IMR-90 (cell line): ENCODE measurements at regions not wholly inside any gene's neighbourhood (a gene's known extent, or its start where the extent isn't known, plus 50 kb on each side); places are given as distances from the start of the nearest gene placed in this dataset.

Source experiments
- ATAC-seq: fragments of 200-7000 bp; cut with Tn5 transposase; 2 replicates; pipeline ENCODE4 v1.9.1; 2020; ENCODE audit warnings: low read depth, mild to moderate bottlenecking, moderate library complexity
- BruUV-seq: library from RNA; stranded (reverse); fragments of 400-500 nt; replicated peaks from 2 replicates; lab custom pipeline; 2021; lab: Mats Ljungman, UMichigan
- CTCF ChIA-PET: fragments of 300-600 bp; formaldehyde crosslinking; extraction: SDS; loops from one replicate; lab custom pipeline; 2021; ENCODE audit warnings: antibody characterized with exemption; lab: Yijun Ruan, JAX
- POLR2A ChIA-PET: fragments of 300-600 bp; sonication (Branson Sonifier 250); formaldehyde crosslinking; loops from one replicate; lab custom pipeline; 2022; ENCODE audit warnings: antibody characterized with exemption; ENCODE audit not compliant: unreplicated experiment; lab: Charles Lee
- DNase-seq: peaks from one replicate; pipeline ENCODE4 v3.0.0; 2013
- H2AFZ ChIP-seq: replicated peaks from 2 replicates; pipeline ENCODE3; 2013; ENCODE audit warnings: low read length, mild to moderate bottlenecking; ENCODE audit not compliant: poor library complexity
- H2AK5ac ChIP-seq: 2 replicates; pipeline ENCODE4 v1.6.1; 2013; ENCODE audit warnings: low read depth, low read length, inconsistent platforms
- H2AK9ac ChIP-seq: replicated peaks from 2 replicates; pipeline ENCODE3; 2013; ENCODE audit warnings: mild to moderate bottlenecking, low read depth, low read length, moderate library complexity; ENCODE audit not compliant: poor library complexity
- H2BK120ac ChIP-seq: 2 replicates; pipeline ENCODE4 v1.6.1; 2013; ENCODE audit warnings: low read depth, low read length, inconsistent platforms
- H2BK15ac ChIP-seq: 3 replicates; pipeline ENCODE4 v1.6.1; 2013; ENCODE audit warnings: low read depth, low read length, inconsistent platforms
- H2BK20ac ChIP-seq: 2 replicates; pipeline ENCODE4 v1.6.1; 2013; ENCODE audit warnings: low read depth, mild to moderate bottlenecking, inconsistent platforms, low read length, moderate library complexity
- H2BK5ac ChIP-seq: 2 replicates; pipeline ENCODE4 v1.6.1; 2013; ENCODE audit warnings: mild to moderate bottlenecking, low read depth, low read length, inconsistent platforms; ENCODE audit not compliant: poor library complexity, severe bottlenecking
- H3K14ac ChIP-seq: replicated peaks from 2 replicates; pipeline ENCODE4 v1.6.1; 2013; ENCODE audit warnings: low read depth, low read length, inconsistent platforms
- H3K18ac ChIP-seq: 2 replicates; pipeline ENCODE4 v1.6.1; 2013; ENCODE audit warnings: low read depth, low read length, control low read depth
- H3K23ac ChIP-seq: 2 replicates; pipeline ENCODE4 v1.6.1; 2013; ENCODE audit warnings: low read depth, low read length, inconsistent platforms
- H3K27ac ChIP-seq: 2 replicates; pipeline ENCODE4 v1.5.1; 2013; ENCODE audit warnings: mild to moderate bottlenecking, control low read depth, low read length; ENCODE audit not compliant: insufficient read depth
- H3K27me3 ChIP-seq: 2 replicates; pipeline ENCODE4 v1.6.1; 2013; ENCODE audit warnings: low read length; ENCODE audit not compliant: control insufficient read depth, insufficient read depth
- H3K36me3 ChIP-seq: 2 replicates; pipeline ENCODE4 v1.6.1; 2013; ENCODE audit warnings: low read length, mixed read lengths; ENCODE audit not compliant: control insufficient read depth, insufficient read depth
- H3K4ac ChIP-seq: 2 replicates; pipeline ENCODE4 v1.6.1; 2013; ENCODE audit warnings: low read depth, low read length, inconsistent platforms
- H3K4me1 ChIP-seq: 2 replicates; pipeline ENCODE4 v1.6.1; 2013; ENCODE audit warnings: low read length, mixed read lengths; ENCODE audit not compliant: control insufficient read depth, insufficient read depth
- H3K4me2 ChIP-seq: 2 replicates; pipeline ENCODE4 v1.6.1; 2013; ENCODE audit warnings: low read depth, mild to moderate bottlenecking, control low read depth, low read length, moderate library complexity
- H3K4me3 ChIP-seq: 2 replicates; pipeline ENCODE4 v1.5.1; 2013; ENCODE audit warnings: low read depth, mild to moderate bottlenecking, control low read depth, low read length, moderate library complexity; ENCODE audit not compliant: insufficient read depth
- H3K56ac ChIP-seq: 2 replicates; pipeline ENCODE4 v1.6.1; 2013; ENCODE audit warnings: low read length, inconsistent platforms; ENCODE audit not compliant: insufficient read depth; ENCODE audit errors: extremely low read depth
- H3K79me1 ChIP-seq, 2 experiments: 2 replicates each; pipeline ENCODE4 v1.6.1; 2013; ENCODE audit warnings: low read length in 2 of 2, inconsistent platforms in 1 of 2, low read depth in 1 of 2
- H3K9ac ChIP-seq: 2 replicates; pipeline ENCODE4 v1.6.1; 2013; ENCODE audit warnings: low read depth, low read length, control low read depth
- H3K9me1 ChIP-seq: 2 replicates; pipeline ENCODE4 v1.6.1; 2013; ENCODE audit warnings: low read length, inconsistent platforms; ENCODE audit not compliant: insufficient read depth
- H3K9me3 ChIP-seq: 2 replicates; pipeline ENCODE4 v1.6.1; 2013; ENCODE audit warnings: low read length; ENCODE audit not compliant: control insufficient read depth, insufficient read depth
- H4K20me1 ChIP-seq: 2 replicates; pipeline ENCODE4 v1.6.1; 2013; ENCODE audit warnings: low read length, inconsistent platforms; ENCODE audit not compliant: insufficient read depth
- H4K5ac ChIP-seq: 2 replicates; pipeline ENCODE4 v1.6.1; 2013; ENCODE audit warnings: mild to moderate bottlenecking, low read depth, low read length, control low read depth
- H4K8ac ChIP-seq, 2 experiments: 2 replicates each; pipeline ENCODE4 v1.6.1; 2013; ENCODE audit warnings: low read depth in 2 of 2, low read length in 2 of 2, control low read depth in 1 of 2, inconsistent platforms in 1 of 2
- H4K91ac ChIP-seq: 2 replicates; pipeline ENCODE4 v1.6.1; 2013; ENCODE audit warnings: low read depth, low read length, inconsistent platforms; ENCODE audit not compliant: insufficient read depth
- BHLHE40 ChIP-seq: fragments of 150-350 bp; IDR thresholded peaks from 2 replicates; pipeline ENCODE4 v1.6.1; 2016; ENCODE audit warnings: mild to moderate bottlenecking, low read depth, low read length
- CHD1 ChIP-seq: IDR thresholded peaks from 2 replicates; pipeline ENCODE4 v1.6.1; 2012; ENCODE audit warnings: low read depth, low read length, improper control_type of control experiment
- MAZ ChIP-seq: IDR thresholded peaks from 2 replicates; pipeline ENCODE4 v1.6.1; 2012; ENCODE audit warnings: low read depth, mild to moderate bottlenecking, low read length, improper control_type of control experiment, moderate library complexity, borderline replicate concordance
- POLR2A ChIP-seq: IDR thresholded peaks from 2 replicates; pipeline ENCODE4 v1.6.1; 2012; ENCODE audit warnings: mild to moderate bottlenecking, low read depth, low read length
- RAD21 ChIP-seq: IDR thresholded peaks from 2 replicates; pipeline ENCODE4 v1.6.1; 2012; ENCODE audit warnings: low read length, improper control_type of control experiment
- SMC3 ChIP-seq: fragments of 150-350 bp; IDR thresholded peaks from 2 replicates; pipeline ENCODE4 v1.6.1; 2016; ENCODE audit warnings: low read depth, mild to moderate bottlenecking, antibody characterized with exemption, low read length, moderate library complexity
- WGBS, 2 experiments: methylation state at CpG; one replicate each; pipeline versions ENCODE4 v1.1.5 to v1.1.7; 2013; ENCODE audit warnings: missing lambda C conversion rate in 2 of 2; ENCODE audit not compliant: insufficient read length in 1 of 2; ENCODE audit errors: extremely low coverage in 2 of 2; 5-methylcytosine and 5-hydroxymethylcytosine counted together
- dilution Hi-C: fragments of 300-500 bp; cut with HindIII; formaldehyde crosslinking; loops from one replicate; pipeline ENCODE4 v1.14.3; 2018; ENCODE audit warnings: low sequenced_read_pairs; ENCODE audit not compliant: unreplicated experiment
- in situ Hi-C: fragments of 300-500 bp; cut with MboI; formaldehyde crosslinking; loops from 3 replicates; pipeline ENCODE4 v1.14.3; 2019; ENCODE audit warnings: low sequenced_read_pairs, inconsistent platforms, mixed read lengths
- intact Hi-C: fragments of 100-400 bp; cut with micrococcal nuclease; formaldehyde crosslinking; loops from 2 replicates; pipeline ENCODE4 v1.10.0; 2022
- TF ChIP-seq, protein P1 (sequence below): conservative IDR thresholded peaks from 2 replicates; pipeline ENCODE4 v1.5.1; 2012; ENCODE audit warnings: mild to moderate bottlenecking, low read depth, low read length, improper control_type of control experiment
- TF ChIP-seq, protein P2 (sequence below): fragments of 150-350 bp; IDR thresholded peaks from 2 replicates; pipeline ENCODE4 v1.6.1; 2016; ENCODE audit warnings: low read depth, mild to moderate bottlenecking, low read length, moderate library complexity, borderline replicate concordance
- TF ChIP-seq, protein P3 (sequence below): fragments of 150-350 bp; IDR thresholded peaks from 2 replicates; pipeline ENCODE4 v1.6.1; 2017; ENCODE audit warnings: mild to moderate bottlenecking, antibody characterized with exemption, low read length, low read depth

DNA sequence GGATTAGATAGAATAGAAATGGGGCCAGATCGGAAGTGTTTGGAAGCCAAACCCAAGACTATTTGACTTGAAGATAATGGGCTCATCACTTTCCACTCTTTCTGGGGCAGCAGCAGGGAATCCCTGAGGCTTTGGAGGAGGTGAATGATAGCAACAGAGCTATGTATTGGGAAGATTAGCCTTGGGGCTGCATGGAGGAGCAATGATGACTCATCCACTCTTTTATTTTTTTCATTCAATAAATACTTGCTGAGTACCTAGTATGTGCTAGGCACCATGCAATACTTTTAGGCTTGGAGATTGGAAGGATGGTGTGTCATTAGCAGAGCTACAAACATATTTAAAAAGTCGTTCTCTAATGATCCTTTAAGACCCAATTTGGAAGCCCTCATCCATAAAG, 166.9 kb upstream of the FOXD3 start:
- Histone ChIP-seq H2AK9ac (no peak overlapping the region), H3K14ac (no peak overlapping the region), H2AK5ac (no peak overlapping the region), H3K27ac (no peak overlapping the region), H3K4me3 (no peak overlapping the region), H4K8ac (no peak overlapping the region), H3K4me2 (no peak overlapping the region), H4K5ac (no peak overlapping the region), H2BK20ac (no peak overlapping the region), H4K91ac (no peak overlapping the region), H2BK120ac (no peak overlapping the region), H3K56ac (no peak overlapping the region), H3K9ac (no peak overlapping the region), H2AFZ (no peak overlapping the region), H2BK15ac (no peak overlapping the region), H3K9me1 (no peaks in the 10 kb centered on the region), H3K79me1 (no peaks in the 10 kb centered on the region), H3K4me1 (no peaks in the 10 kb centered on the region), H2BK5ac (no peak overlapping the region), H3K18ac (no peak overlapping the region), H3K36me3 (no peaks in the 10 kb centered on the region), H3K27me3 (no peaks in the 10 kb centered on the region), H3K23ac (no peak overlapping the region), H3K4ac (no peak overlapping the region), H3K9me3 (no peaks in the 10 kb centered on the region), H4K20me1 (no peaks in the 10 kb centered on the region)
- ATAC-seq (no peak), DNase-seq (no peak)
- TF ChIP-seq CHD1 (no peak), SMC3 (no peak), POLR2A (no peak), RAD21 (no peak), BHLHE40 (no peak), MAZ (no peak)
- TF ChIP-seq, protein P1, sequence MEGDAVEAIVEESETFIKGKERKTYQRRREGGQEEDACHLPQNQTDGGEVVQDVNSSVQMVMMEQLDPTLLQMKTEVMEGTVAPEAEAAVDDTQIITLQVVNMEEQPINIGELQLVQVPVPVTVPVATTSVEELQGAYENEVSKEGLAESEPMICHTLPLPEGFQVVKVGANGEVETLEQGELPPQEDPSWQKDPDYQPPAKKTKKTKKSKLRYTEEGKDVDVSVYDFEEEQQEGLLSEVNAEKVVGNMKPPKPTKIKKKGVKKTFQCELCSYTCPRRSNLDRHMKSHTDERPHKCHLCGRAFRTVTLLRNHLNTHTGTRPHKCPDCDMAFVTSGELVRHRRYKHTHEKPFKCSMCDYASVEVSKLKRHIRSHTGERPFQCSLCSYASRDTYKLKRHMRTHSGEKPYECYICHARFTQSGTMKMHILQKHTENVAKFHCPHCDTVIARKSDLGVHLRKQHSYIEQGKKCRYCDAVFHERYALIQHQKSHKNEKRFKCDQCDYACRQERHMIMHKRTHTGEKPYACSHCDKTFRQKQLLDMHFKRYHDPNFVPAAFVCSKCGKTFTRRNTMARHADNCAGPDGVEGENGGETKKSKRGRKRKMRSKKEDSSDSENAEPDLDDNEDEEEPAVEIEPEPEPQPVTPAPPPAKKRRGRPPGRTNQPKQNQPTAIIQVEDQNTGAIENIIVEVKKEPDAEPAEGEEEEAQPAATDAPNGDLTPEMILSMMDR = no peak
- TF ChIP-seq, protein P2, sequence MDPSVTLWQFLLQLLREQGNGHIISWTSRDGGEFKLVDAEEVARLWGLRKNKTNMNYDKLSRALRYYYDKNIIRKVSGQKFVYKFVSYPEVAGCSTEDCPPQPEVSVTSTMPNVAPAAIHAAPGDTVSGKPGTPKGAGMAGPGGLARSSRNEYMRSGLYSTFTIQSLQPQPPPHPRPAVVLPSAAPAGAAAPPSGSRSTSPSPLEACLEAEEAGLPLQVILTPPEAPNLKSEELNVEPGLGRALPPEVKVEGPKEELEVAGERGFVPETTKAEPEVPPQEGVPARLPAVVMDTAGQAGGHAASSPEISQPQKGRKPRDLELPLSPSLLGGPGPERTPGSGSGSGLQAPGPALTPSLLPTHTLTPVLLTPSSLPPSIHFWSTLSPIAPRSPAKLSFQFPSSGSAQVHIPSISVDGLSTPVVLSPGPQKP = no peak
- TF ChIP-seq, protein P3, sequence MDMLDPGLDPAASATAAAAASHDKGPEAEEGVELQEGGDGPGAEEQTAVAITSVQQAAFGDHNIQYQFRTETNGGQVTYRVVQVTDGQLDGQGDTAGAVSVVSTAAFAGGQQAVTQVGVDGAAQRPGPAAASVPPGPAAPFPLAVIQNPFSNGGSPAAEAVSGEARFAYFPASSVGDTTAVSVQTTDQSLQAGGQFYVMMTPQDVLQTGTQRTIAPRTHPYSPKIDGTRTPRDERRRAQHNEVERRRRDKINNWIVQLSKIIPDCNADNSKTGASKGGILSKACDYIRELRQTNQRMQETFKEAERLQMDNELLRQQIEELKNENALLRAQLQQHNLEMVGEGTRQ = no peak
- intact Hi-C loops = no loop called here
- in situ Hi-C loops = no loop called here
- no TSS peak for BruUV-seq
- dilution Hi-C loops = no loop called here
- ChIA-PET POLR2A (no interaction called here), CTCF (no interaction called here)
- 80% methylated on average over 1 of the region's 2 CpGs; no CpG with 5 or more reads in 1 of the 2 experiments for WGBS, 2 experiments
